Activated naive CD8-positive, alpha-beta T cell treated with anti-CD3 and anti-CD28 coated beads for 36 hours (primary cell): ENCODE measurements at regions not wholly inside any gene's neighbourhood (a gene's known extent, or its start where the extent isn't known, plus 50 kb on each side); places are given as distances from the start of the nearest gene placed in this dataset.

ENCODE experiments used
- DNase-seq: peaks from one replicate; pipeline ENCODE4 v3.0.0; 2021
- H3K27ac Mint-ChIP-seq: one replicate; pipeline ENCODE4 v1.8.0; 2022; ENCODE audit warnings: mild to moderate bottlenecking, moderate library complexity, mixed read lengths
- H3K27me3 Mint-ChIP-seq: one replicate; pipeline ENCODE4 v1.8.0; 2022; ENCODE audit warnings: mild to moderate bottlenecking, mixed read lengths
- H3K36me3 Mint-ChIP-seq: one replicate; pipeline ENCODE4 v1.8.0; 2021; ENCODE audit warnings: mild to moderate bottlenecking, mixed read lengths
- H3K4me1 Mint-ChIP-seq: one replicate; pipeline ENCODE4 v1.8.0; 2021; ENCODE audit warnings: mixed read lengths
- H3K4me3 Mint-ChIP-seq: one replicate; pipeline ENCODE4 v1.8.0; 2022; ENCODE audit warnings: mild to moderate bottlenecking, moderate library complexity, mixed read lengths
- H3K9me3 Mint-ChIP-seq: one replicate; pipeline ENCODE4 v1.8.0; 2022; ENCODE audit warnings: mixed read lengths

DNA sequence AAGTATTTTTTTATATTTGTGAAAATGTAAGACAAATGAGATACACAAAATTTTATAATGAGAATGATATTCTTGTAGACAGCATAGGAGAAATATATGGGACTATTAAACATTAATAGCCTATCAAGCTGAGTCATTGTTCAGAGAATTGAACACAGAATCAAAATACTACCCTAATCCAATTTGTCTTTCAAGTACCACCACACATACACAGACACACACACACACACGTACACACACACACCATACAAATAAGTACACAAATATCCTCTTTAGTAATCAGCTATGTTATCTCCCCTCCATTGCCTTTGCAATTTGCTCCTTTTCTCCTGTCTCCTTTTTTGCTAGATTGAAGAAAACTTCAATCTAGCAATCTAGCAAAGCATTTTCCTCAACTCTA is 499.3 kb downstream of the FOXG1 start:
- Mint-ChIP-seq H3K27ac (no peak overlapping the region), H3K4me1 (no peaks in the 10 kb centered on the region), H3K9me3 (peaks cover 6% of the 10 kb centered on the region), H3K4me3 (no peak overlapping the region), H3K36me3 (no peaks in the 10 kb centered on the region), H3K27me3 (no peaks in the 10 kb centered on the region)
- no peak for DNase-seq

- Mint-ChIP-seq H3K9me3 (peaks cover 10% of the 10 kb centered on the region), H3K4me3 (no peak overlapping the region)
- no peak for DNase-seq
Observed at GRCh38 chr14:29271669-29272068, 505.1 kb downstream of the FOXG1 start.

DNA sequence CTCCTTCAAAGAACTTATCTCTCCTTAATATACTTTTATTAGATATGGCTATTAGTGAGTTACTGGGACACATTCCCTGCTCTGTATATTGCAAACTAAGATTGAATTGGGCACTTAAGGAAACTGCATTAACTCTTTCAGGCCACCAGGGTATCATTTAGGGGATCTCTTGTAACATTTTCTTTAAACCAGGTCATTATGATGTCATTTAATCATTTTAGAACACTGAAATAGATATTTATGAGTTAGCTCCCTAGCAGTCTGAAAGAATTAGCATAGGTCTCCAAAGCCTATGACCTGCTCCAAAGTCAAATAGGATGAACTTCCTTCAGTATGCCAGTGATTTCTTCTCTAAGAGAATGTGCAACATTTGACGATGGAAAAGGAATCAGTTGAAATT is 506.9 kb downstream of the FOXG1 start:
- DNase-seq, result no peak
- H3K27ac Mint-ChIP-seq, result no peak overlapping the region

More at GRCh38 chr14:29271669-29272068, 505.1 kb downstream of the FOXG1 start:
- Mint-ChIP-seq H3K27ac (no peak overlapping the region), H3K27me3 (no peaks in the 10 kb centered on the region), H3K36me3 (no peaks in the 10 kb centered on the region), H3K4me1 (no peaks in the 10 kb centered on the region)

GRCh38 chr14:29274890-29275596 is 508.5 kb downstream of the FOXG1 start:
- Mint-ChIP-seq H3K9me3 (peaks cover 7% of the 10 kb centered on the region), H3K27ac (no peak overlapping the region), H3K4me1 (no peaks in the 10 kb centered on the region), H3K27me3 (no peaks in the 10 kb centered on the region), H3K36me3 (no peaks in the 10 kb centered on the region), H3K4me3 (no peak overlapping the region)
- no peak for DNase-seq

More for the DNA sequence above, 506.9 kb downstream of the FOXG1 start:
- H3K4me1 Mint-ChIP-seq, result no peaks in the 10 kb centered on the region
- no peaks in the 10 kb centered on the region for H3K36me3 Mint-ChIP-seq
- H3K27me3 Mint-ChIP-seq, result no peaks in the 10 kb centered on the region
- H3K9me3 Mint-ChIP-seq, result peaks cover 7% of the 10 kb centered on the region
- H3K4me3 Mint-ChIP-seq, result no peak overlapping the region

- H3K36me3 Mint-ChIP-seq, result no peaks in the 10 kb centered on the region
- no peaks in the 10 kb centered on the region for H3K27me3 Mint-ChIP-seq
- H3K27ac Mint-ChIP-seq, result no peak overlapping the region
- H3K4me1 Mint-ChIP-seq, result no peaks in the 10 kb centered on the region
- H3K4me3 Mint-ChIP-seq, result no peak overlapping the region
- peaks cover 3% of the 10 kb centered on the region for H3K9me3 Mint-ChIP-seq
- no peak for DNase-seq
Observed at GRCh38 chr14:29278301-29279263, 512.0 kb downstream of the FOXG1 start.

DNA sequence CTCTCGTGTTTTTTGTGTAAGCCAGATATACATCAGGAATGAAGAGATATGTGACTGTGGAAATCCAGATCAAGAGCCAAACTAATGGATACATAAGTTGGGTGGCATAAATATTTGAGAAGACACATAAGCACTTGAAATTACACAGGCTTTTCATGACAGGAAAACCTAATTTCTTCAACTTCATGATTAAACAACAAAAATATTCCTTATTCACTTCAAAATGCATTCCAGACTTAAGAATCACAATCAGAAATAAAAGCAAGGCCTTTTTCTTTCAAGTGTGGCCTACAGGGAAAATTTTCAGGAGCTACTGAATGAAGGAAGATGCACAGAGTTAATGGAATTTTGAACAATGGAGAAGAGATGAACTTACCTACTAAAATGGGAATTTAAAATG is 515.6 kb downstream of the FOXG1 start:
- H3K36me3 Mint-ChIP-seq, result no peaks in the 10 kb centered on the region
- peaks cover 7% of the 10 kb centered on the region for H3K9me3 Mint-ChIP-seq
- no peaks in the 10 kb centered on the region for H3K4me1 Mint-ChIP-seq
- no peaks in the 10 kb centered on the region for H3K27me3 Mint-ChIP-seq
- no peak overlapping the region for H3K4me3 Mint-ChIP-seq
- H3K27ac Mint-ChIP-seq, result no peak overlapping the region
- DNase-seq, result no peak

- H3K9me3 Mint-ChIP-seq, result peaks cover 19% of the 10 kb centered on the region
- DNase-seq, result no peak
- no peaks in the 10 kb centered on the region for H3K27me3 Mint-ChIP-seq
- H3K36me3 Mint-ChIP-seq, result no peaks in the 10 kb centered on the region
- no peak overlapping the region for H3K27ac Mint-ChIP-seq
- no peaks in the 10 kb centered on the region for H3K4me1 Mint-ChIP-seq
- H3K4me3 Mint-ChIP-seq, result no peak overlapping the region
Observed at GRCh38 chr14:29290441-29290840, 523.9 kb downstream of the FOXG1 start.

DNA sequence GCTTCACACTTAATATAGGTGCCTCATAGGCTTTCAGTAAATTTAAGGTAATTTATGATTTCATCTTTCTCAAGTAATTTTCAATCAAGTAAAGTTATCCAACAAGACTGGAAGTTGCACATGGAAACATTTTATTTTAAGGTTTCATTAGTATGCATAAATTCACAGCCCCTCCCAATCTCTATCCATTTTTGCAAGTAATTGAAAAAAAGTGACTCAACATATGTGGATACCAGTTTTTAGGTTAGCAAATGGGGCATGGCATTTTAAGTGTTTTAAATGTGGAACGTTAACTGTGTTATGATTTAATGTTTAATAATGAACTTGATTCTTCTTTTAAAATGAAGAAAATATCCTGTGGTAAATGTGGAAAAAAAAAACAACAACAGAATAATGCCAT is 532.8 kb downstream of the FOXG1 start:
- Mint-ChIP-seq H3K27me3 (no peaks in the 10 kb centered on the region), H3K4me3 (no peak overlapping the region), H3K27ac (no peak overlapping the region), H3K36me3 (no peaks in the 10 kb centered on the region), H3K9me3 (peaks cover 8% of the 10 kb centered on the region), H3K4me1 (no peaks in the 10 kb centered on the region)
- no peak for DNase-seq

DNA sequence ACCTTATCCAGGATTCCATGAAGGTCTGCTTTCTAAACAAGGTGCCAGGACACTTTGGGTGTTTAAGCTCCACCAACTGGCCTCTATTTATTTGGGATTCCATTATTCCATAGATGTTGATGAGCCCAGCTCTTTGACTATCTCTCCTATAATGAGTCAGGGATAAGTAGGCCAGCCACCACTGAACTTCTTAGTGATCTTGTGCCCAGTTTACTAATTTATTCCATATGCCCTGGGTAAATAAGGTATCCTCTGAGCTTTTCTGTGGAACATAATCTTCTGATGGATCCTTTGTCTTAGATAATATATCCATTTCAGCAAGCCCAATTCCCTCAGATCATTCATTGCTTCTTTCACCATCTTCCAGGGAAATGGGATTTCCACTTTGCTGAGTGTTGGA is 535.0 kb downstream of the FOXG1 start:
- Mint-ChIP-seq H3K36me3 (no peaks in the 10 kb centered on the region), H3K9me3 (peaks cover 6% of the 10 kb centered on the region), H3K27me3 (no peaks in the 10 kb centered on the region), H3K27ac (no peak overlapping the region), H3K4me1 (no peaks in the 10 kb centered on the region), H3K4me3 (no peak overlapping the region)
- DNase-seq, result no peak

GRCh38 chr14:29310210-29310609 is 543.6 kb downstream of the FOXG1 start:
- H3K4me3 Mint-ChIP-seq, result no peak overlapping the region
- no peak for DNase-seq
- H3K27me3 Mint-ChIP-seq, result no peaks in the 10 kb centered on the region
- H3K27ac Mint-ChIP-seq, result no peak overlapping the region
- H3K4me1 Mint-ChIP-seq, result no peaks in the 10 kb centered on the region
- H3K9me3 Mint-ChIP-seq, result peaks cover 8% of the 10 kb centered on the region
- H3K36me3 Mint-ChIP-seq, result no peaks in the 10 kb centered on the region

- H3K9me3 Mint-ChIP-seq, result peaks cover 8% of the 10 kb centered on the region
- H3K27ac Mint-ChIP-seq, result no peak overlapping the region
- no peaks in the 10 kb centered on the region for H3K36me3 Mint-ChIP-seq
- H3K4me3 Mint-ChIP-seq, result no peak overlapping the region
- DNase-seq, result no peak
- H3K4me1 Mint-ChIP-seq, result no peaks in the 10 kb centered on the region
- H3K27me3 Mint-ChIP-seq, result no peaks in the 10 kb centered on the region
Observed at GRCh38 chr14:29310757-29311156, 544.2 kb downstream of the FOXG1 start.

- no peaks in the 10 kb centered on the region for H3K27me3 Mint-ChIP-seq
- no peak overlapping the region for H3K27ac Mint-ChIP-seq
- H3K4me1 Mint-ChIP-seq, result no peaks in the 10 kb centered on the region
- no peaks in the 10 kb centered on the region for H3K36me3 Mint-ChIP-seq
- H3K4me3 Mint-ChIP-seq, result no peak overlapping the region
- peaks cover 8% of the 10 kb centered on the region for H3K9me3 Mint-ChIP-seq
- DNase-seq, result no peak
Observed at GRCh38 chr14:29311983-29312382, 545.4 kb downstream of the FOXG1 start.

GRCh38 chr14:29316936-29317335 is 550.3 kb downstream of the FOXG1 start:
- no peaks in the 10 kb centered on the region for H3K27me3 Mint-ChIP-seq
- no peaks in the 10 kb centered on the region for H3K36me3 Mint-ChIP-seq
- no peak overlapping the region for H3K4me3 Mint-ChIP-seq
- no peaks in the 10 kb centered on the region for H3K4me1 Mint-ChIP-seq
- H3K9me3 Mint-ChIP-seq, result peaks cover 7% of the 10 kb centered on the region
- DNase-seq, result no peak
- no peak overlapping the region for H3K27ac Mint-ChIP-seq

GRCh38 chr14:29317423-29317822 is 550.8 kb downstream of the FOXG1 start:
- Mint-ChIP-seq H3K36me3 (no peaks in the 10 kb centered on the region), H3K4me3 (no peak overlapping the region), H3K27ac (no peak overlapping the region), H3K4me1 (no peaks in the 10 kb centered on the region), H3K9me3 (peaks cover 7% of the 10 kb centered on the region), H3K27me3 (no peaks in the 10 kb centered on the region)
- no peak for DNase-seq

DNA sequence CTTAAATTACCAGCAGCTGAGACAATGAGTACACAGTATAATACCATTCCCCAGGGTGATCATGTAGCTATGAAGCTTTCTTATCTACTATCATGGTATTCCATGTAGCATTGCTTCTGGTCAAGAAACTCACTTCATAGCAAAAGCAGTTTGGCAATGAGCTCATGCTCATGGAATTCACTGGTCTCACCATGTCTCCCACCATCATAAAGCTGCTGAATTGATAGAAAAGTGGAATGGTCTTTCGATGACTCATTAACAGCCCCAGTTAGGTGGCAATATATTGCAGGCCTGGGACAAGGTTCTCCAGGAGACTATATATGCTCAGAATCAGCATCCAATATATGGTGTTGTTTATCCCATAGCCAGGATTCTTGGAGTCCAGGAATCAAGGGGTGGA is 553.7 kb downstream of the FOXG1 start:
- Mint-ChIP-seq H3K9me3 (peaks cover 8% of the 10 kb centered on the region), H3K27ac (no peak overlapping the region), H3K36me3 (no peaks in the 10 kb centered on the region), H3K27me3 (no peaks in the 10 kb centered on the region), H3K4me1 (no peaks in the 10 kb centered on the region), H3K4me3 (no peak overlapping the region)
- DNase-seq, result no peak
